SK-N-SH (cell line): ENCODE measurements at regions not wholly inside any gene's neighbourhood (a gene's known extent, or its start where the extent isn't known, plus 50 kb on each side); places are given as distances from the start of the nearest gene placed in this dataset.

Experiments used
- CTCF ChIP-seq: fragments of 200-600 bp; sonication (generic); IDR thresholded peaks from 2 replicates; pipeline ENCODE4 v1.6.1; 2017; ENCODE audit warnings: antibody characterized with exemption, mild to moderate bottlenecking, moderate library complexity
- EZH2phosphoT487 ChIP-seq: fragments of 200-600 bp; sonication (generic); IDR thresholded peaks from 2 replicates; pipeline ENCODE4 v1.6.1; 2017; ENCODE audit warnings: low read depth, mixed run types, mild to moderate bottlenecking, antibody characterized with exemption, moderate library complexity, borderline replicate concordance
- NFIC ChIP-seq: IDR thresholded peaks from 2 replicates; pipeline ENCODE4 v1.4.0; 2012; ENCODE audit warnings: borderline replicate concordance
- PBX3 ChIP-seq: IDR thresholded peaks from 2 replicates; pipeline ENCODE4; 2012
- POLR2AphosphoS5 ChIP-seq: IDR thresholded peaks from 2 replicates; pipeline ENCODE4 v1.6.1; 2012; ENCODE audit warnings: low read depth, low read length
- SMC3 ChIP-seq: IDR thresholded peaks from 2 replicates; pipeline ENCODE4 v1.6.1; 2012; ENCODE audit warnings: low read depth, low read length, improper control_type of control experiment

- TF ChIP-seq NFIC (no peak), SMC3 (no peak), PBX3 (no peak), CTCF (no peak), EZH2phosphoT487 (no peak), POLR2AphosphoS5 (no peak)
Observed at GRCh38 chr3:78495301-78495700, 1272.5 kb downstream of the ROBO1 start.
